HCT116 (cell line): ENCODE measurements at regions not wholly inside any gene's neighbourhood (a gene's known extent, or its start where the extent isn't known, plus 50 kb on each side); places are given as distances from the start of the nearest gene placed in this dataset.

Experiments used
- EGR1 ChIP-seq: IDR thresholded peaks from 2 replicates; pipeline ENCODE4 v1.6.1; 2012; ENCODE audit warnings: low read depth
- EZH2 ChIP-seq: fragments of 200-600 bp; sonication (generic); IDR thresholded peaks from 2 replicates; pipeline ENCODE4 v1.6.1; 2017; ENCODE audit warnings: antibody characterized with exemption, mixed run types
- POLR2AphosphoS5 ChIP-seq: IDR thresholded peaks from 2 replicates; pipeline ENCODE4 v1.6.1; 2011; ENCODE audit warnings: mild to moderate bottlenecking, low read depth, low read length, moderate library complexity
- RAD21 ChIP-seq: IDR thresholded peaks from 2 replicates; pipeline ENCODE4 v1.6.1; 2012; ENCODE audit warnings: low read depth, mild to moderate bottlenecking
- YY1 ChIP-seq: IDR thresholded peaks from 2 replicates; pipeline ENCODE4 v1.6.1; 2011; ENCODE audit warnings: low read length, low read depth, moderate library complexity, mild to moderate bottlenecking; ENCODE audit not compliant: insufficient replicate concordance; ENCODE audit errors: extremely low read depth
- TF ChIP-seq, protein P1 (sequence below), 3 experiments: fragments of 200-600 bp in 1 of 3; sonication (generic) in 1 of 3; IDR thresholded peaks in 2 of 3; conservative IDR thresholded peaks in 1 of 3; 2 replicates each; pipeline ENCODE4 v1.5.1; 2012 to 2017; ENCODE audit warnings: low read depth in 2 of 3, low read length in 2 of 3, antibody characterized with exemption in 1 of 3, borderline replicate concordance in 1 of 3, control low read depth in 1 of 3, mild to moderate bottlenecking in 1 of 3, mixed read lengths in 1 of 3, mixed run types in 1 of 3, moderate library complexity in 1 of 3; ENCODE audit not compliant: insufficient read depth in 1 of 3

GRCh38 chr21:18164933-18165332, 79.7 kb upstream of the CHODL start:
- TF ChIP-seq POLR2AphosphoS5: no peak
- no peak for TF ChIP-seq EGR1
- TF ChIP-seq RAD21: no peak
- TF ChIP-seq, protein P1, sequence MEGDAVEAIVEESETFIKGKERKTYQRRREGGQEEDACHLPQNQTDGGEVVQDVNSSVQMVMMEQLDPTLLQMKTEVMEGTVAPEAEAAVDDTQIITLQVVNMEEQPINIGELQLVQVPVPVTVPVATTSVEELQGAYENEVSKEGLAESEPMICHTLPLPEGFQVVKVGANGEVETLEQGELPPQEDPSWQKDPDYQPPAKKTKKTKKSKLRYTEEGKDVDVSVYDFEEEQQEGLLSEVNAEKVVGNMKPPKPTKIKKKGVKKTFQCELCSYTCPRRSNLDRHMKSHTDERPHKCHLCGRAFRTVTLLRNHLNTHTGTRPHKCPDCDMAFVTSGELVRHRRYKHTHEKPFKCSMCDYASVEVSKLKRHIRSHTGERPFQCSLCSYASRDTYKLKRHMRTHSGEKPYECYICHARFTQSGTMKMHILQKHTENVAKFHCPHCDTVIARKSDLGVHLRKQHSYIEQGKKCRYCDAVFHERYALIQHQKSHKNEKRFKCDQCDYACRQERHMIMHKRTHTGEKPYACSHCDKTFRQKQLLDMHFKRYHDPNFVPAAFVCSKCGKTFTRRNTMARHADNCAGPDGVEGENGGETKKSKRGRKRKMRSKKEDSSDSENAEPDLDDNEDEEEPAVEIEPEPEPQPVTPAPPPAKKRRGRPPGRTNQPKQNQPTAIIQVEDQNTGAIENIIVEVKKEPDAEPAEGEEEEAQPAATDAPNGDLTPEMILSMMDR (IDR thresholded peaks at IDR 0.05 in 2 of 3, conservative IDR thresholded peaks at IDR 0.05 in 1 of 3; ENCODE audit: borderline replicate concordance in 1 of 3, insufficient read depth in 1 of 3, low read depth in 2 of 3, low read length in 2 of 3): no peak
- no peak for TF ChIP-seq YY1
- no peak for TF ChIP-seq EZH2
